IMR-90 (cell line): ENCODE measurements at regions not wholly inside any gene's neighbourhood (a gene's known extent, or its start where the extent isn't known, plus 50 kb on each side); places are given as distances from the start of the nearest gene placed in this dataset.

Experiments used
- ATAC-seq: fragments of 200-7000 bp; cut with Tn5 transposase; 2 replicates; pipeline ENCODE4 v1.9.1; 2020; ENCODE audit warnings: low read depth, mild to moderate bottlenecking, moderate library complexity
- BruUV-seq: library from RNA; stranded (reverse); fragments of 400-500 nt; replicated peaks from 2 replicates; lab custom pipeline; 2021; lab: Mats Ljungman, UMichigan
- CTCF ChIA-PET: fragments of 300-600 bp; formaldehyde crosslinking; extraction: SDS; loops from one replicate; lab custom pipeline; 2021; ENCODE audit warnings: antibody characterized with exemption; lab: Yijun Ruan, JAX
- POLR2A ChIA-PET: fragments of 300-600 bp; sonication (Branson Sonifier 250); formaldehyde crosslinking; loops from one replicate; lab custom pipeline; 2022; ENCODE audit warnings: antibody characterized with exemption; ENCODE audit not compliant: unreplicated experiment; lab: Charles Lee
- DNase-seq: peaks from one replicate; pipeline ENCODE4 v3.0.0; 2013
- H2AFZ ChIP-seq: replicated peaks from 2 replicates; pipeline ENCODE3; 2013; ENCODE audit warnings: low read length, mild to moderate bottlenecking; ENCODE audit not compliant: poor library complexity
- H2AK5ac ChIP-seq: 2 replicates; pipeline ENCODE4 v1.6.1; 2013; ENCODE audit warnings: low read depth, low read length, inconsistent platforms
- H2AK9ac ChIP-seq: replicated peaks from 2 replicates; pipeline ENCODE3; 2013; ENCODE audit warnings: mild to moderate bottlenecking, low read depth, low read length, moderate library complexity; ENCODE audit not compliant: poor library complexity
- H2BK120ac ChIP-seq: 2 replicates; pipeline ENCODE4 v1.6.1; 2013; ENCODE audit warnings: low read depth, low read length, inconsistent platforms
- H2BK15ac ChIP-seq: 3 replicates; pipeline ENCODE4 v1.6.1; 2013; ENCODE audit warnings: low read depth, low read length, inconsistent platforms
- H2BK20ac ChIP-seq: 2 replicates; pipeline ENCODE4 v1.6.1; 2013; ENCODE audit warnings: low read depth, mild to moderate bottlenecking, inconsistent platforms, low read length, moderate library complexity
- H2BK5ac ChIP-seq: 2 replicates; pipeline ENCODE4 v1.6.1; 2013; ENCODE audit warnings: mild to moderate bottlenecking, low read depth, low read length, inconsistent platforms; ENCODE audit not compliant: poor library complexity, severe bottlenecking
- H3K14ac ChIP-seq: replicated peaks from 2 replicates; pipeline ENCODE4 v1.6.1; 2013; ENCODE audit warnings: low read depth, low read length, inconsistent platforms
- H3K18ac ChIP-seq: 2 replicates; pipeline ENCODE4 v1.6.1; 2013; ENCODE audit warnings: low read depth, low read length, control low read depth
- H3K23ac ChIP-seq: 2 replicates; pipeline ENCODE4 v1.6.1; 2013; ENCODE audit warnings: low read depth, low read length, inconsistent platforms
- H3K27ac ChIP-seq: 2 replicates; pipeline ENCODE4 v1.5.1; 2013; ENCODE audit warnings: mild to moderate bottlenecking, control low read depth, low read length; ENCODE audit not compliant: insufficient read depth
- H3K27me3 ChIP-seq: 2 replicates; pipeline ENCODE4 v1.6.1; 2013; ENCODE audit warnings: low read length; ENCODE audit not compliant: control insufficient read depth, insufficient read depth
- H3K36me3 ChIP-seq: 2 replicates; pipeline ENCODE4 v1.6.1; 2013; ENCODE audit warnings: low read length, mixed read lengths; ENCODE audit not compliant: control insufficient read depth, insufficient read depth
- H3K4ac ChIP-seq: 2 replicates; pipeline ENCODE4 v1.6.1; 2013; ENCODE audit warnings: low read depth, low read length, inconsistent platforms
- H3K4me1 ChIP-seq: 2 replicates; pipeline ENCODE4 v1.6.1; 2013; ENCODE audit warnings: low read length, mixed read lengths; ENCODE audit not compliant: control insufficient read depth, insufficient read depth
- H3K4me2 ChIP-seq: 2 replicates; pipeline ENCODE4 v1.6.1; 2013; ENCODE audit warnings: low read depth, mild to moderate bottlenecking, control low read depth, low read length, moderate library complexity
- H3K4me3 ChIP-seq: 2 replicates; pipeline ENCODE4 v1.5.1; 2013; ENCODE audit warnings: low read depth, mild to moderate bottlenecking, control low read depth, low read length, moderate library complexity; ENCODE audit not compliant: insufficient read depth
- H3K56ac ChIP-seq: 2 replicates; pipeline ENCODE4 v1.6.1; 2013; ENCODE audit warnings: low read length, inconsistent platforms; ENCODE audit not compliant: insufficient read depth; ENCODE audit errors: extremely low read depth
- H3K79me1 ChIP-seq, 2 experiments: 2 replicates each; pipeline ENCODE4 v1.6.1; 2013; ENCODE audit warnings: low read length in 2 of 2, inconsistent platforms in 1 of 2, low read depth in 1 of 2
- H3K9ac ChIP-seq: 2 replicates; pipeline ENCODE4 v1.6.1; 2013; ENCODE audit warnings: low read depth, low read length, control low read depth
- H3K9me1 ChIP-seq: 2 replicates; pipeline ENCODE4 v1.6.1; 2013; ENCODE audit warnings: low read length, inconsistent platforms; ENCODE audit not compliant: insufficient read depth
- H3K9me3 ChIP-seq: 2 replicates; pipeline ENCODE4 v1.6.1; 2013; ENCODE audit warnings: low read length; ENCODE audit not compliant: control insufficient read depth, insufficient read depth
- H4K20me1 ChIP-seq: 2 replicates; pipeline ENCODE4 v1.6.1; 2013; ENCODE audit warnings: low read length, inconsistent platforms; ENCODE audit not compliant: insufficient read depth
- H4K5ac ChIP-seq: 2 replicates; pipeline ENCODE4 v1.6.1; 2013; ENCODE audit warnings: mild to moderate bottlenecking, low read depth, low read length, control low read depth
- H4K8ac ChIP-seq, 2 experiments: 2 replicates each; pipeline ENCODE4 v1.6.1; 2013; ENCODE audit warnings: low read depth in 2 of 2, low read length in 2 of 2, control low read depth in 1 of 2, inconsistent platforms in 1 of 2
- H4K91ac ChIP-seq: 2 replicates; pipeline ENCODE4 v1.6.1; 2013; ENCODE audit warnings: low read depth, low read length, inconsistent platforms; ENCODE audit not compliant: insufficient read depth
- BHLHE40 ChIP-seq: fragments of 150-350 bp; IDR thresholded peaks from 2 replicates; pipeline ENCODE4 v1.6.1; 2016; ENCODE audit warnings: mild to moderate bottlenecking, low read depth, low read length
- CEBPB ChIP-seq: IDR thresholded peaks from 2 replicates; pipeline ENCODE4 v1.6.1; 2012; ENCODE audit warnings: low read depth, low read length, improper control_type of control experiment
- CHD1 ChIP-seq: IDR thresholded peaks from 2 replicates; pipeline ENCODE4 v1.6.1; 2012; ENCODE audit warnings: low read depth, low read length, improper control_type of control experiment
- CTCF ChIP-seq: conservative IDR thresholded peaks from 2 replicates; pipeline ENCODE4 v1.5.1; 2012; ENCODE audit warnings: mild to moderate bottlenecking, low read depth, low read length, improper control_type of control experiment
- ELK1 ChIP-seq: fragments of 150-350 bp; IDR thresholded peaks from 2 replicates; pipeline ENCODE4 v1.6.1; 2016; ENCODE audit warnings: low read depth, mild to moderate bottlenecking, low read length, moderate library complexity, borderline replicate concordance
- FOS ChIP-seq: fragments of 150-350 bp; IDR thresholded peaks from 2 replicates; pipeline ENCODE4 v1.6.1; 2016; ENCODE audit warnings: low read depth, low read length
- MAFK ChIP-seq: IDR thresholded peaks from 2 replicates; pipeline ENCODE4 v1.6.1; 2012; ENCODE audit warnings: low read depth, low read length, improper control_type of control experiment
- MAZ ChIP-seq: IDR thresholded peaks from 2 replicates; pipeline ENCODE4 v1.6.1; 2012; ENCODE audit warnings: low read depth, mild to moderate bottlenecking, low read length, improper control_type of control experiment, moderate library complexity, borderline replicate concordance
- MXI1 ChIP-seq: IDR thresholded peaks from 2 replicates; pipeline ENCODE4 v1.6.1; 2012; ENCODE audit warnings: low read depth, mild to moderate bottlenecking, low read length, moderate library complexity, borderline replicate concordance
- NFE2L2 ChIP-seq: fragments of 150-350 bp; IDR thresholded peaks from 2 replicates; pipeline ENCODE4 v1.6.1; 2016; ENCODE audit warnings: low read depth, mild to moderate bottlenecking, low read length
- POLR2A ChIP-seq: IDR thresholded peaks from 2 replicates; pipeline ENCODE4 v1.6.1; 2012; ENCODE audit warnings: mild to moderate bottlenecking, low read depth, low read length
- RAD21 ChIP-seq: IDR thresholded peaks from 2 replicates; pipeline ENCODE4 v1.6.1; 2012; ENCODE audit warnings: low read length, improper control_type of control experiment
- RCOR1 ChIP-seq: IDR thresholded peaks from 2 replicates; pipeline ENCODE4 v1.6.1; 2012; ENCODE audit warnings: mild to moderate bottlenecking, low read length, improper control_type of control experiment; ENCODE audit not compliant: insufficient replicate concordance
- RFX5 ChIP-seq: IDR thresholded peaks from 2 replicates; pipeline ENCODE4 v1.8.0; 2012; ENCODE audit warnings: low read depth, mild to moderate bottlenecking, low read length, moderate library complexity
- dilution Hi-C: fragments of 300-500 bp; cut with HindIII; formaldehyde crosslinking; loops from one replicate; pipeline ENCODE4 v1.14.3; 2018; ENCODE audit warnings: low sequenced_read_pairs; ENCODE audit not compliant: unreplicated experiment
- in situ Hi-C: fragments of 300-500 bp; cut with MboI; formaldehyde crosslinking; loops from 3 replicates; pipeline ENCODE4 v1.14.3; 2019; ENCODE audit warnings: low sequenced_read_pairs, inconsistent platforms, mixed read lengths
- intact Hi-C: fragments of 100-400 bp; cut with micrococcal nuclease; formaldehyde crosslinking; loops from 2 replicates; pipeline ENCODE4 v1.10.0; 2022

- TF ChIP-seq POLR2A, result no peak
- no peak for TF ChIP-seq MAZ
- TF ChIP-seq MXI1, result no peak
- no peak for TF ChIP-seq RCOR1
- TF ChIP-seq RAD21, result no peak
- no peak for TF ChIP-seq RFX5
- no peak for TF ChIP-seq FOS
- no peak for TF ChIP-seq MAFK
- TF ChIP-seq NFE2L2, result no peak
- no peak for TF ChIP-seq CTCF
- no peak for TF ChIP-seq CEBPB
- TF ChIP-seq BHLHE40, result no peak
- no peak for TF ChIP-seq ELK1
- TF ChIP-seq CHD1, result no peak
- Histone ChIP-seq H2BK5ac (no peak overlapping the region), H2AFZ (no peak overlapping the region), H3K4ac (no peak overlapping the region), H3K4me1 (no peaks in the 10 kb centered on the region), H3K9me3 (peaks cover 45% of the 10 kb centered on the region), H2AK5ac (no peak overlapping the region), H3K27ac (no peak overlapping the region), H2BK15ac (no peak overlapping the region), H3K36me3 (no peaks in the 10 kb centered on the region), H4K20me1 (no peaks in the 10 kb centered on the region), H3K56ac (no peak overlapping the region), H4K5ac (no peak overlapping the region), H4K91ac (no peak overlapping the region), H3K79me1 (no peaks in the 10 kb centered on the region), H3K9me1 (no peaks in the 10 kb centered on the region), H3K18ac (no peak overlapping the region), H3K9ac (no peak overlapping the region), H3K4me3 (no peak overlapping the region), H2BK120ac (no peak overlapping the region), H3K4me2 (no peak overlapping the region), H2AK9ac (no peak overlapping the region), H3K27me3 (no peaks in the 10 kb centered on the region), H2BK20ac (no peak overlapping the region), H3K23ac (no peak overlapping the region), H4K8ac (no peak overlapping the region), H3K14ac (no peak overlapping the region)
- DNase-seq, result no peak
- no TSS peak for BruUV-seq
- dilution Hi-C loops (no loop called here), in situ Hi-C loops (no loop called here), intact Hi-C loops (no loop called here)
- CTCF ChIA-PET, result no interaction called here
- POLR2A ChIA-PET, result no interaction called here
- no peak for ATAC-seq
Observed at GRCh38 chr6:167555836-167556235, 230.9 kb downstream of the TTLL2 start.
